ENCODE measurements at regions not wholly inside any gene's neighbourhood (a gene's known extent, or its start where the extent isn't known, plus 50 kb on each side); places are given as distances from the start of the nearest gene placed in this dataset.

DNA sequence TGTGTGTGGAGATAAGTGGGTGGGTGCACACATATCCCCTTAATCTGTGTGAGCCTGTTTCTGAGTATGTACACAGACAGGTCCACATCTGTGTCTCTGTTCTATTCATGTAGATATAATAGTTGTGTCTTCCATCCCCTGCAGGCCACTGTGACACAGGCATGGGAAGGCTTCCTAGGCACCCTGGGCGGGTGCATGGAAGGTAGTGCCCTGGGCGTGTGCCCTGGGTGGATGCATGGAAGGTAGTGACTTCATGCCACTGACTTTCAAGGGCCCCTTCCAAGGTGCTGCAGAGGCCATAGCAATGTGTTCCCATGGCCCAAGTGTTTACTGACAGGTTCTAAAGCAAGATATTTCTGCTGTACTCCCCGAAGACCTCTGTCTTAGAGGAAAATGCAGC lies 462.5 kb upstream of the HS6ST1 start:
- Histone ChIP-seq H3K27me3 (ENCODE audit: insufficient read depth, poor library complexity, severe bottlenecking) (peaks cover 2% of the 10 kb centered on the region), H3K27ac (replicated peaks) (no peak overlapping the region), H3K4me3 (replicated peaks; ENCODE audit: insufficient read depth, low read length) (no peak overlapping the region)
- no peak for TF ChIP-seq GABPA (IDR thresholded peaks at IDR 0.05; ENCODE audit: low read depth)
- TF ChIP-seq, protein P1, sequence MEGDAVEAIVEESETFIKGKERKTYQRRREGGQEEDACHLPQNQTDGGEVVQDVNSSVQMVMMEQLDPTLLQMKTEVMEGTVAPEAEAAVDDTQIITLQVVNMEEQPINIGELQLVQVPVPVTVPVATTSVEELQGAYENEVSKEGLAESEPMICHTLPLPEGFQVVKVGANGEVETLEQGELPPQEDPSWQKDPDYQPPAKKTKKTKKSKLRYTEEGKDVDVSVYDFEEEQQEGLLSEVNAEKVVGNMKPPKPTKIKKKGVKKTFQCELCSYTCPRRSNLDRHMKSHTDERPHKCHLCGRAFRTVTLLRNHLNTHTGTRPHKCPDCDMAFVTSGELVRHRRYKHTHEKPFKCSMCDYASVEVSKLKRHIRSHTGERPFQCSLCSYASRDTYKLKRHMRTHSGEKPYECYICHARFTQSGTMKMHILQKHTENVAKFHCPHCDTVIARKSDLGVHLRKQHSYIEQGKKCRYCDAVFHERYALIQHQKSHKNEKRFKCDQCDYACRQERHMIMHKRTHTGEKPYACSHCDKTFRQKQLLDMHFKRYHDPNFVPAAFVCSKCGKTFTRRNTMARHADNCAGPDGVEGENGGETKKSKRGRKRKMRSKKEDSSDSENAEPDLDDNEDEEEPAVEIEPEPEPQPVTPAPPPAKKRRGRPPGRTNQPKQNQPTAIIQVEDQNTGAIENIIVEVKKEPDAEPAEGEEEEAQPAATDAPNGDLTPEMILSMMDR (IDR thresholded peaks at IDR 0.05; ENCODE audit: insufficient read depth, low read length): no peak
- TF ChIP-seq, protein P2, sequence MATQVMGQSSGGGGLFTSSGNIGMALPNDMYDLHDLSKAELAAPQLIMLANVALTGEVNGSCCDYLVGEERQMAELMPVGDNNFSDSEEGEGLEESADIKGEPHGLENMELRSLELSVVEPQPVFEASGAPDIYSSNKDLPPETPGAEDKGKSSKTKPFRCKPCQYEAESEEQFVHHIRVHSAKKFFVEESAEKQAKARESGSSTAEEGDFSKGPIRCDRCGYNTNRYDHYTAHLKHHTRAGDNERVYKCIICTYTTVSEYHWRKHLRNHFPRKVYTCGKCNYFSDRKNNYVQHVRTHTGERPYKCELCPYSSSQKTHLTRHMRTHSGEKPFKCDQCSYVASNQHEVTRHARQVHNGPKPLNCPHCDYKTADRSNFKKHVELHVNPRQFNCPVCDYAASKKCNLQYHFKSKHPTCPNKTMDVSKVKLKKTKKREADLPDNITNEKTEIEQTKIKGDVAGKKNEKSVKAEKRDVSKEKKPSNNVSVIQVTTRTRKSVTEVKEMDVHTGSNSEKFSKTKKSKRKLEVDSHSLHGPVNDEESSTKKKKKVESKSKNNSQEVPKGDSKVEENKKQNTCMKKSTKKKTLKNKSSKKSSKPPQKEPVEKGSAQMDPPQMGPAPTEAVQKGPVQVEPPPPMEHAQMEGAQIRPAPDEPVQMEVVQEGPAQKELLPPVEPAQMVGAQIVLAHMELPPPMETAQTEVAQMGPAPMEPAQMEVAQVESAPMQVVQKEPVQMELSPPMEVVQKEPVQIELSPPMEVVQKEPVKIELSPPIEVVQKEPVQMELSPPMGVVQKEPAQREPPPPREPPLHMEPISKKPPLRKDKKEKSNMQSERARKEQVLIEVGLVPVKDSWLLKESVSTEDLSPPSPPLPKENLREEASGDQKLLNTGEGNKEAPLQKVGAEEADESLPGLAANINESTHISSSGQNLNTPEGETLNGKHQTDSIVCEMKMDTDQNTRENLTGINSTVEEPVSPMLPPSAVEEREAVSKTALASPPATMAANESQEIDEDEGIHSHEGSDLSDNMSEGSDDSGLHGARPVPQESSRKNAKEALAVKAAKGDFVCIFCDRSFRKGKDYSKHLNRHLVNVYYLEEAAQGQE (IDR thresholded peaks at IDR 0.05; ENCODE audit: insufficient replicate concordance, low read depth): no peak
- TF ChIP-seq POLR2AphosphoS5 (IDR thresholded peaks at IDR 0.05; ENCODE audit: low read depth): no peak
- TF ChIP-seq SPI1 (IDR thresholded peaks at IDR 0.05; ENCODE audit: borderline replicate concordance, low read depth): no peak
- no peak for DNase-seq (ENCODE audit: low read depth in 1 of 2, low spot score in 1 of 2)

DNA sequence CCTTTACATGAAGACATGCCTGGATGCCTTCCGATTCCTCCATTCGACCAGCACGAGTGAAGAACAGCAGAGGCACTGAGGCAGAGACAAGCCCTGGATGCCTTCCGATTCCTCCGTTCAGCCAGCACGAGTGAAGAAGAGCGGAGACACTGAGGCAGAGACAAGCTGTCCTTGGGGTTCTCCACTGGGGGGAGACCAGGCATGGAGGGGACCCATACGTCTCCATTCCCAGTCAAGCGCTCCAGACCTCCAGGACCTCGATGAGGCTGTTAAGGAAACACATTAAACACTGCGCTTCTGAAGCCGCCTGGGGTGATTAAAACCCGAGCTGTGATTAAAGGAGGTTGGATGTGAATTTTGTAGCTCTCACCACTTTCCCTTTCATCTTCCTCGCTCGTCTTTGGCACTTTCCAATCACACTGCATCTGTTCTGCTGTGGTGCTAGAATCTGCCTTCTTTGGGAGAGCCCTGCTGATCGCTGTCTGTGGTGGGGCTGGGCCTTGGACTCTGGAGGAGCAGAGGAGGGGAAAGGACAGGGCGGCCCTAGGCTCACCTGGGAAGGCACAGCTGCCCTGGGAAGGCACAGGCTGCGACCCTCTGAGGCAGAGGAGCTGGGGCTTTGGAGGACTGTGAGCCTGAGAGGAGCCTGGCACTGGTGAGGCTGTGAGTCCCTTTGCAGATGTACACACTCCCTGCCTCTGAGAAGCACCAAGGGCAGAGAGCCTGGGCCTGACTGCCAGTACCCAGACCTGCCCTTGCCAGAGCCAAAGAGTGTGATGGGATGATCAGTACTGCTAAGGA lies 463.1 kb upstream of the HS6ST1 start:
- TF ChIP-seq SPI1 (IDR thresholded peaks at IDR 0.05; ENCODE audit: borderline replicate concordance, low read depth) (no peak), GABPA (IDR thresholded peaks at IDR 0.05; ENCODE audit: low read depth) (no peak), POLR2AphosphoS5 (IDR thresholded peaks at IDR 0.05; ENCODE audit: low read depth) (no peak)
- TF ChIP-seq, protein P1 (IDR thresholded peaks at IDR 0.05; ENCODE audit: insufficient read depth, low read length): no peak
- TF ChIP-seq, protein P2 (IDR thresholded peaks at IDR 0.05; ENCODE audit: insufficient replicate concordance, low read depth): no peak
- H3K4me3 ChIP-seq (replicated peaks; ENCODE audit: insufficient read depth, low read length): no peak overlapping the region
- no peaks in the 10 kb centered on the region for H3K27me3 ChIP-seq (ENCODE audit: insufficient read depth, poor library complexity, severe bottlenecking)

DNA sequence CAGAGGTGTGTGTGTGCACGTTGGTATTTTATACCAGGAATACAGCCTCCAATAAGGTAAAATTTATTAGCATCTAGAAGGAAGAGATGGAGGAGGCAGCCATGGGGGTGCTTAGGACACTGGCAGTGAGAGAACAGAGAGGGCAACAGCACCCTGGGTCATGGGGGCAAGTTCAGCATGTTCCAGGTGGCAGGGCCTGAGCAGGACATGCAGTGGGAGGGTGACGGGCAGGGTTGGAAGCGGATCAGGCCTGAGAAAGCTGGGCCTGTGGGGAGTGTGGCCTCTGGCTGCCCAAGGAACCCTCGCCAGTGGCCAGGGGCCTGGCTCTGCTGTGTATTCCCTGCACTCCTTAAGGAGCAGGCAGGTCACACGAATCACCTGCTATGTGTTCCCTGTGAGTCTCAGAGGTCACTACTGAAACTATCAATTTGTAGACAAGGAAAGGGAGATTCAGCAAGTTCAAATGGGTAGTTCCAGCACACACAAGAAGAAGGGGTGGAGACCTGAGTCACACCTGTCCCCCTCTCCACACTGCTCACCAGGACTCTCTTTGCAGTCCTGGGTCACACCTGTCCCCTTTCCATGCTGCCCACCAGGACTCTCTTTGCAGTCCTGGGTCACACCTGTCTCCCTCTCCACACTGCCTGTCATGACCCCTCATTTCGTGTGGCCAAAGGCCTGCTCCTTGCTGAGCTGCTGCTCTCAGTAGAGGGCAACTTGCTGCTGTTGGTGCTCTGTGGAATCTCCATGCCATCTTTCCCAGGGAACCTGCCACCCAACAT lies 463.9 kb upstream of the HS6ST1 start:
- Histone ChIP-seq H3K4me3 (replicated peaks; ENCODE audit: insufficient read depth, low read length) (no peak overlapping the region), H3K27me3 (ENCODE audit: insufficient read depth, poor library complexity, severe bottlenecking) (no peaks in the 10 kb centered on the region), H3K27ac (replicated peaks) (no peak overlapping the region)
- TF ChIP-seq SPI1 (IDR thresholded peaks at IDR 0.05; ENCODE audit: borderline replicate concordance, low read depth): no peak
- no peak for DNase-seq (ENCODE audit: low read depth in 1 of 2, low spot score in 1 of 2)

More for the DNA sequence above, 463.1 kb upstream of the HS6ST1 start:
- no peak for DNase-seq (ENCODE audit: low read depth in 1 of 2, low spot score in 1 of 2)
- H3K27ac ChIP-seq (replicated peaks): no peak overlapping the region

DNA sequence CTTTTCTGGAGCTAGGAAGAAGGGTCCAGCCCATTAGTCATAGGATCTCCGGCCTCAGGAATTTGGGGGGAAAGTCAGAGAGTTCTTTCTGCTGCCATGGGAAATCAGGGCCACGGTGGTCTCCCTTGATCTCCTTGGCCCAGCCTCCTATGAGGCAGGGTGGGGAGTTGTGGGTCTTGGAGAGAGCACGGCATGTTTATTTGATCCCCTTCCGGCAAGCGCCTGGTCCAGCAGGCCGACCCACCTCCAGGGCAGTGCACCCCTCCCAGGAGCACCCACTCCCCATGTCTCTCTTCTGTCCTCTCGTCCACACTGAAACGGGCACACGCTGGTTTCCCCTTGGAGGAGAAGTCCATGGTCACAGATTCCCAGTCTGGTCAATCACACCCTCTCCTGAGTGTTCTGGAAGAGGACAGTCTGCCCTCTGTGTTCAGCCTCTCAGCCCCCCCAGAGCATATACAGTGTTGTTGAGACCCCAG lies 464.6 kb upstream of the HS6ST1 start:
- no peak for DNase-seq (ENCODE audit: low read depth in 1 of 2, low spot score in 1 of 2)
- TF ChIP-seq SPI1 (IDR thresholded peaks at IDR 0.05; ENCODE audit: borderline replicate concordance, low read depth): no peak
- TF ChIP-seq GABPA (IDR thresholded peaks at IDR 0.05; ENCODE audit: low read depth): no peak
- TF ChIP-seq, protein P1 (IDR thresholded peaks at IDR 0.05; ENCODE audit: insufficient read depth, low read length): no peak
- TF ChIP-seq, protein P2 (IDR thresholded peaks at IDR 0.05; ENCODE audit: insufficient replicate concordance, low read depth): no peak
- TF ChIP-seq POLR2AphosphoS5 (IDR thresholded peaks at IDR 0.05; ENCODE audit: low read depth): no peak

More for the DNA sequence above, 464.6 kb upstream of the HS6ST1 start:
- H3K27me3 ChIP-seq (ENCODE audit: insufficient read depth, poor library complexity, severe bottlenecking): no peaks in the 10 kb centered on the region
- H3K27ac ChIP-seq (replicated peaks): no peak overlapping the region
- H3K4me3 ChIP-seq (replicated peaks; ENCODE audit: insufficient read depth, low read length): no peak overlapping the region

Measured in HL-60 (cell line).